MM.1S (cell line): ENCODE measurements at regions not wholly inside any gene's neighbourhood (a gene's known extent, or its start where the extent isn't known, plus 50 kb on each side); places are given as distances from the start of the nearest gene placed in this dataset.

Experiments used
- DNase-seq: peaks from one replicate; pipeline ENCODE4 v3.0.0-alpha.2; 2015
- H2AFZ ChIP-seq: fragments of 300-600 bp; sonication (generic); 2 replicates; pipeline ENCODE4 v1.6.0; 2016; ENCODE audit warnings: antibody characterized with exemption, low read length
- H3F3A ChIP-seq: fragments of 300-600 bp; sonication (generic); 2 replicates; pipeline ENCODE4 v1.6.1; 2016; ENCODE audit warnings: mild to moderate bottlenecking, antibody characterized with exemption, low read length, moderate library complexity, mixed read lengths; ENCODE audit not compliant: insufficient read depth
- H3K27ac ChIP-seq: fragments of 300-600 bp; sonication (generic); 2 replicates; pipeline ENCODE4 v1.5.1; 2016; ENCODE audit warnings: mild to moderate bottlenecking, low read length
- H3K27me3 ChIP-seq: fragments of 300-600 bp; sonication (generic); replicated peaks from 2 replicates; pipeline ENCODE4 v1.6.0; 2016; ENCODE audit warnings: low read length; ENCODE audit not compliant: insufficient read depth
- H3K36me3 ChIP-seq: fragments of 300-600 bp; sonication (generic); replicated peaks from 2 replicates; pipeline ENCODE4 v1.6.1; 2016; ENCODE audit warnings: mild to moderate bottlenecking, low read length, mixed read lengths; ENCODE audit not compliant: insufficient read depth
- H3K4me1 ChIP-seq: fragments of 300-600 bp; sonication (generic); 2 replicates; pipeline ENCODE4 v1.6.1; 2016; ENCODE audit warnings: low read length, mixed read lengths
- H3K4me2 ChIP-seq: fragments of 300-600 bp; sonication (generic); 2 replicates; pipeline ENCODE4 v1.6.0; 2016; ENCODE audit warnings: low read depth, low read length
- H3K4me3 ChIP-seq: fragments of 300-600 bp; sonication (generic); 2 replicates; pipeline ENCODE4 v1.5.1; 2016; ENCODE audit warnings: low read length, mixed read lengths
- H3K79me2 ChIP-seq: fragments of 300-600 bp; sonication (generic); 2 replicates; pipeline ENCODE4 v1.6.1; 2016; ENCODE audit warnings: mixed run types, low read length, mixed read lengths
- H3K9ac ChIP-seq: fragments of 300-600 bp; sonication (generic); 2 replicates; pipeline ENCODE4 v1.6.1; 2016; ENCODE audit warnings: low read length, mixed read lengths
- H3K9me2 ChIP-seq: fragments of 300-600 bp; sonication (generic); replicated peaks from 2 replicates; pipeline ENCODE4 v1.6.1; 2016; ENCODE audit warnings: mild to moderate bottlenecking, low read length, mixed read lengths; ENCODE audit not compliant: insufficient read depth
- H3K9me3 ChIP-seq: fragments of 300-600 bp; sonication (generic); replicated peaks from 2 replicates; pipeline ENCODE4 v1.6.1; 2016; ENCODE audit warnings: mild to moderate bottlenecking, low read length, mixed read lengths; ENCODE audit not compliant: insufficient read depth
- H4K20me1 ChIP-seq: fragments of 300-600 bp; sonication (generic); 2 replicates; pipeline ENCODE4 v1.6.1; 2016; ENCODE audit warnings: mild to moderate bottlenecking, low read length, moderate library complexity, mixed read lengths; ENCODE audit not compliant: insufficient read depth
- EZH2 ChIP-seq: fragments of 300-600 bp; sonication (generic); optimal IDR thresholded peaks from 2 replicates; pipeline ENCODE3; 2017; ENCODE audit warnings: low read depth, mild to moderate bottlenecking, antibody characterized with exemption, low read length, mixed read lengths
- EZH2phosphoT487 ChIP-seq: fragments of 300-600 bp; sonication (generic); IDR thresholded peaks from 2 replicates; pipeline ENCODE4 v1.6.1; 2018; ENCODE audit warnings: antibody characterized with exemption, low read length
- TF ChIP-seq, protein P1 (sequence below): fragments of 300-600 bp; sonication (generic); IDR thresholded peaks from 2 replicates; pipeline ENCODE4 v1.5.1; 2016; ENCODE audit warnings: antibody characterized with exemption, low read length, mixed read lengths

DNA sequence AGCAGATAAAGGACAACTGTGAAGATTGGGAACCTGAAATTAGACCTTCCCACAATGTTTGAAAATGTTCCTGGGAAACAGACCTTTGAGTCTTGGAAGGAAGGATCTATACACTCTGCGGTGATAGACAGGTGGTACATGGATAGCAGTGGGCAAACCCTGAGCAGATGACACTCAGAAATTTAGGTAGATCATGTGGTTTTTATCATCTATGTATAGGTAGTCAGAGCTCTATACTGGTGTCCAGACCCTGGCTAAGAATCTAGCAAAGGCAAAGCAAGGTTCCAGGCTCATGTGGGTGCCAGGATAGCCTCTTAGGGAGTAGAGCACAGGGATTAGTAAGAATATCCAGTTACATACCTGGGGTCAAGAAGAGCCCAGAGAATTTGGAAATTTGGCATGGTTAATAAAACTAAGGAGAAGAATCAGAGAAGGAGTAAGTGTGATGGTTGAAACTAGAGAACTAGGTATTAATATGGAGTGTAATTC, 331.2 kb upstream of the FBXO33 start:
- Histone ChIP-seq H3K36me3 (no peaks in the 10 kb centered on the region), H3K9ac (no peak overlapping the region), H3K27me3 (no peaks in the 10 kb centered on the region), H2AFZ (no peak overlapping the region), H3F3A (peaks cover 4% of the 10 kb centered on the region; the same call in 1 of the 2 replicates), H3K4me3 (no peak overlapping the region), H3K4me1 (peaks cover 4% of the 10 kb centered on the region; the same call in 1 of the 2 replicates), H3K79me2 (no peaks in the 10 kb centered on the region), H4K20me1 (no peaks in the 10 kb centered on the region), H3K4me2 (no peak overlapping the region), H3K9me2 (no peaks in the 10 kb centered on the region), H3K27ac (peak overlapping the region; percentile 18; the same call in 1 of the 2 replicates), H3K9me3 (no peaks in the 10 kb centered on the region)
- DNase-seq = no peak
- no peak for TF ChIP-seq EZH2
- TF ChIP-seq EZH2phosphoT487 = no peak
- TF ChIP-seq, protein P1, sequence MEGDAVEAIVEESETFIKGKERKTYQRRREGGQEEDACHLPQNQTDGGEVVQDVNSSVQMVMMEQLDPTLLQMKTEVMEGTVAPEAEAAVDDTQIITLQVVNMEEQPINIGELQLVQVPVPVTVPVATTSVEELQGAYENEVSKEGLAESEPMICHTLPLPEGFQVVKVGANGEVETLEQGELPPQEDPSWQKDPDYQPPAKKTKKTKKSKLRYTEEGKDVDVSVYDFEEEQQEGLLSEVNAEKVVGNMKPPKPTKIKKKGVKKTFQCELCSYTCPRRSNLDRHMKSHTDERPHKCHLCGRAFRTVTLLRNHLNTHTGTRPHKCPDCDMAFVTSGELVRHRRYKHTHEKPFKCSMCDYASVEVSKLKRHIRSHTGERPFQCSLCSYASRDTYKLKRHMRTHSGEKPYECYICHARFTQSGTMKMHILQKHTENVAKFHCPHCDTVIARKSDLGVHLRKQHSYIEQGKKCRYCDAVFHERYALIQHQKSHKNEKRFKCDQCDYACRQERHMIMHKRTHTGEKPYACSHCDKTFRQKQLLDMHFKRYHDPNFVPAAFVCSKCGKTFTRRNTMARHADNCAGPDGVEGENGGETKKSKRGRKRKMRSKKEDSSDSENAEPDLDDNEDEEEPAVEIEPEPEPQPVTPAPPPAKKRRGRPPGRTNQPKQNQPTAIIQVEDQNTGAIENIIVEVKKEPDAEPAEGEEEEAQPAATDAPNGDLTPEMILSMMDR = no peak

DNA sequence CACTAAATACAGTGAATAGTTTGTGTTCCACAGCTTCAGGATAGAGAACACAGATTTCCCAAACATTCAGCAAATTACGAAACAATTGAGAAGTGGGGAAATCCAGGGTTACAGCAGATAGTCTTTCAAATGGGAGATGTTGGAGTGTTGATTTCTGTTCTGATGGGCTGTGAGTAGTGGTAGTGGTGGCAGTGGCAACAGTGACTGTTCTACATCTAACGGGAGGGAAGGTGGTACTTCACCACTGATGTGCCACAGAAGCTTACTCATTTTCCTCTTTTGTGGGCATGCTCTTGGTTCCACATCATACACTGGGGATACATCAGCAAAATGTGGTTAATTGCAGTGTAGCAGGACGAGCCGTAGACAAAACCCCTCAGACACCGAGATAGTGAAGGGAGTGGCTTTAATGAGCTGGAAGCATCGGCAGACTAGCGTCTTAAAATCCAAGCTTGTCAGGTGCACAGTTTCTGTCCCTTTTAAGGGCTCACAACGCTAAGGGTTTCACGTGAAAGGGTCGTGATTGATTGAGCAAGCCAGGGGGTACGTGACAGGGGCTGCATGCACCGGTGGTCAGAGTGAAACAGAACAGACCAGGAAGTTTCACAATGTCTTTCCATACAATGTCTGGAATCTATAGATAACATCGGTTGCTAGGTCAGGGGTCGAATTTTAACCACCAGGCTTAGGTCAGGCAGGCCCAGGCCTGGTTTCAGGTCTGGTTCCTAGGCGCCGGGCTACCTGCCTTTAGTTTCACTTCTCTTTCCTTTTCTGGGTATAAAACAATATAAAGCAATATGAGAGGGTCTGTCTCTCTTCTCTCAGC, 330.6 kb upstream of the FBXO33 start:
- H3K27ac ChIP-seq = peak overlapping the region; percentile 39; the same call in 1 of the 2 replicates
- peak overlapping the region; percentile 20; the same call in 1 of the 2 replicates for H3K4me3 ChIP-seq
- H3K27me3 ChIP-seq = no peaks in the 10 kb centered on the region
- no peaks in the 10 kb centered on the region for H3K36me3 ChIP-seq
- no peaks in the 10 kb centered on the region for H3K79me2 ChIP-seq
- H3K9me2 ChIP-seq = no peaks in the 10 kb centered on the region
- no peak overlapping the region for H3K9ac ChIP-seq
- no peaks in the 10 kb centered on the region for H3K9me3 ChIP-seq
- H4K20me1 ChIP-seq = no peaks in the 10 kb centered on the region
- 0 out of 2 replicates have a peak overlapping the region, but pooled peaks have one; percentile 27 for H2AFZ ChIP-seq
- peaks cover 4% of the 10 kb centered on the region; the same call in 1 of the 2 replicates for H3F3A ChIP-seq
- peak overlapping the region; percentile 64; the same call in 1 of the 2 replicates for H3K4me2 ChIP-seq
- peak; percentile 53 for DNase-seq
- H3K4me1 ChIP-seq = peaks cover 4% of the 10 kb centered on the region; the same call in 1 of the 2 replicates
- TF ChIP-seq, protein P1 = no peak
- TF ChIP-seq EZH2phosphoT487 (no peak), EZH2 (no peak)

DNA sequence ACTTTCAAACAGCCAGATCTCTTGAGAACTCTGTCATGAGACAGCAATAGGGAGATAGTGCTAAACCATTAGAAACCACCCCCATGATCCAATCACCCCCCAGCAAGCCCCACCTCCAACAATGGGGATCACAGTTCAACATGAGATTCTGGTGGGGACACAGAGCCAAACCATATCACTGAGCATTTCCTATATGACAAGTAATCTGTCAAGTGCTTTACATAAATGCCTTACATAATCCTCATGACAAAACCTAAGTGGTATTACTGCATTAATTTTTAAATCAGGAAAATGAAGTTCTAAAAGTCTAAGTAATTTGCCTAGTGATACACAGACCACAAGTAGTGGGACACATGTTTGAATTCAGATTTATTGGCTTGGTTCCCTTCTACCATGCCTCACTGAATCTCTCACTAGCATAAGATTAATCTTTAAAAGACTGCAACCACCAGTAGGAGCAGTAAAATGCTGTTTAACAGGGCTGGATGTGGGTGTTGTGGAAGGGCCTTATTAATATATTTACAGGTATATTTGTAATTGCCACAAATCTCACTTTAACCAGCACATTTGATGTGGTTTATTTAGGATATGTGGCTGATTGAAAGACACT, 323.1 kb upstream of the FBXO33 start:
- Histone ChIP-seq H3K36me3 (no peaks in the 10 kb centered on the region), H3K4me3 (no peak overlapping the region), H3K9me2 (no peaks in the 10 kb centered on the region), H2AFZ (no peak overlapping the region), H3F3A (no peaks in the 10 kb centered on the region), H3K27me3 (no peaks in the 10 kb centered on the region), H3K79me2 (no peaks in the 10 kb centered on the region), H3K27ac (no peak overlapping the region), H3K4me1 (no peaks in the 10 kb centered on the region), H4K20me1 (no peaks in the 10 kb centered on the region), H3K9ac (no peak overlapping the region), H3K9me3 (no peaks in the 10 kb centered on the region), H3K4me2 (no peak overlapping the region)
- TF ChIP-seq, protein P1 = no peak
- TF ChIP-seq EZH2phosphoT487 = no peak
- TF ChIP-seq EZH2 = no peak
- DNase-seq = no peak
